Ovary (tissue), 3 donors: ENCODE measurements at regions not wholly inside any gene's neighbourhood (a gene's known extent, or its start where the extent isn't known, plus 50 kb on each side); places are given as distances from the start of the nearest gene placed in this dataset.

Experiments used
- CTCF ChIP-seq, 3 donors: fragments of 450-650 bp in 2 of 3; fragments of 200-600 bp in 1 of 3; IDR thresholded peaks; one replicate each; pipeline versions ENCODE4 v1.5.1 to v1.8.0; 2016 to 2022; ENCODE audit warnings: antibody characterized with exemption in 3 of 3, mild to moderate bottlenecking in 1 of 3
- EP300 ChIP-seq: sonication (generic); formaldehyde crosslinking; IDR thresholded peaks from one replicate; pipeline ENCODE4 v1.6.1; 2017; ENCODE audit warnings: antibody characterized with exemption
- POLR2A ChIP-seq: fragments of 450-650 bp; IDR thresholded peaks from one replicate; pipeline ENCODE4 v1.6.1; 2017; ENCODE audit warnings: antibody characterized with exemption, mild to moderate bottlenecking, moderate library complexity
- donor health status: DM: no; HTN: no; CAD: no.

DNA sequence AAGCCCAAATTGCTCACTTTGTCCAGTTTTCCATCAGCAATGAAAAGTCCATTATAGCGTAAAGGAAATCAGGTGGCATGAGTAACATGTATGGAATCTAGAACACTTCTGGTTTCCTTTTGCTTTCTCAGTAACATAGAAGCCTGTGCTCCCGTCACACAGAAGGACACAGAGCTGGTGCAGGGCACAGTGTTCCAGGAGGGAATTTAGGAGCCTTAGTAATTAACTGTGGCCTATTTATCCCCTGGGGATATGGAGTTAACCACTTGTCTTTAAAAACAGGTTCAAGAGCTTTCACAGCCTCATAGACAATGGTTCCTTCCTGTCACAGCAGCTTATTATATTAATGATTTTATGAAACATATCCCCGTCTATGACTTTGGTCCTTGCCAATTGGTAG is 189.9 kb downstream of the NEBL start:
- TF ChIP-seq EP300 (no peak), CTCF (IDR thresholded peaks at IDR 0.05) (no peak), POLR2A (no peak)
